GM21576 (cell line): ENCODE measurements at regions not wholly inside any gene's neighbourhood (a gene's known extent, or its start where the extent isn't known, plus 50 kb on each side); places are given as distances from the start of the nearest gene placed in this dataset.

Experiments used
- ATAC-seq: cut with Tn5 transposase; IDR thresholded peaks from one replicate; pipeline ENCODE4 v1.9.1; 2021; ENCODE audit warnings: mild to moderate bottlenecking, moderate library complexity; ENCODE audit not compliant: unreplicated experiment

DNA sequence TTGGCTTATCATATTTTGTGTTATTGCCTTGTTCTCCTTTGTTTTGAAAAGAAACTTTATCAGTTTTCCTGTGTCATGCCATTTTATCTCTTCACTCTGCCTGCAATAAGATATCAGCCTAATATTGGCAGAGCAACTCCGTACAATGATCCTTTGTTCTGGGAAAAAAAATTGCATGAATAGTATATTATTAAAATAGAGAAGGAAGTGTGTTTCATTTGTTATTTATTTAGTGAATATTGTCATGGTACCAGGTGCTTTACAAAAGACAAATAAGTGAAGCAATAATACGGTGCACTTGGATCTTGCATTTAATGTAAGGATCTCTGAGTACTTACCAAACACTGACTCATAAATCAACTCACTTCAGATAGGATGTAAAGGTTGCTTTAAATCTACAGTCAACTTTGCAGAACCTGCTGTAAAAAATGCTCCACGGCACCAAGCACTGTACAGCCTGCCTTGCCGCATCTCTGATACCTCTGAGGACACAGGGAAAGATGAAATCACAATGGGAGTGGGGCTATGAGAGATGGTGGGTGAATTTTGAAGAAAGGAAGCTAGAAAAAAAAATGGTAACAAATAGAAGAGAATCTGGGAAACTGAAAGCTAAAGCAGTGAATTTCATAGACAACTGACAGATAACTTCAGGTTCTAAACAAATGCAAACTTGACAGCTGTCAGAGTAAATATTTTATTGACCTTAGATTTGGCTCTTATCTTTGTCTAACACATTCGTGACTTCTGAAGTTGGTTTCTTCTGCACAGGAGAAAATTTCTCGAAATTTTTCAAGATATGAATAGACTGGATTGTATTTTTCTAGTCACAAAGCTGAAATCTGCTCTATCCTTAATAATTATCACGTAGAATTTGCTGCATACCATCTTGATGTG, 232.1 kb downstream of the ENC1 start:
- ATAC-seq, result no peak

- ATAC-seq, result no peak
These were observed 232.8 kb downstream of the ENC1 start for GRCh38 chr5:74407701-74408100.

DNA sequence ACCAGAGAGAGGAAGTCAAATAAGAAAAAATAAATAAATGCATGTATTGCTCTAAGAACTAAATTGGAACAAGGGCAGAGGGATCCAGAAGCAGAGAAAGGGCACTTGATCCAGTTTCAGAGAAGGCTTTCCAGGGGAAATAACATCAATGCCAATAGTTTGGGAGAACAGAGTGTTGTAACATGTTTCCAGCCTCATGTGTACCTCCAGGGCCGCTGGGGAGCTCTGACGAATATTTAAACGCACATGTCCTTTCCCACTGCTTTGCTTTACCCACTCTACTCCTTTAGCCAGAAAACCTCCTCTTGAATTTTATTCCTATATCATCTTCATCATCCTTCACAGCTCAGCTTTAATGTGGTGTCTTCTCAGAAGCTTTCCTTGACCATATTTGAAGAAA, 233.7 kb downstream of the ENC1 start:
- no peak for ATAC-seq

DNA sequence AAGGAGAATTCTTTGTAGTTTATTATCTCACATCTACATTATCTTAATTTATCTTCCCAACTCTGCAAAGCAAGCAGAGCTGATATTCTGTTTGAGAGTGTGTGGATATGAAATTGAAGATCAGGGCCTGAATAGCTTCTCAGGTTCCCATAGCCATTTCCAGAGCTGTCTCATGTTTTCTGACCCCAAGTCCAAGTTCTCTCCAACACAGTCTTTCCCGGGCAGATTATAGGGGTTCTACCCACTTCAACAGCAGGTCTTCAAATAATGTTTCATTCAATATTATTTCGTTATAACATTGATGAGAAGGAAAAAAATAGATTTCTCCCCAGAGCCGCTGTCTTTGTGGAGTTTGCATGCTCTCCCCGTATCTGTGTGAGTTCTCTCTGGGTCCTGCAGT, 234.9 kb downstream of the ENC1 start:
- ATAC-seq, result no peak

GRCh38 chr5:74404574-74405508, 235.7 kb downstream of the ENC1 start:
- ATAC-seq, result no peak

DNA sequence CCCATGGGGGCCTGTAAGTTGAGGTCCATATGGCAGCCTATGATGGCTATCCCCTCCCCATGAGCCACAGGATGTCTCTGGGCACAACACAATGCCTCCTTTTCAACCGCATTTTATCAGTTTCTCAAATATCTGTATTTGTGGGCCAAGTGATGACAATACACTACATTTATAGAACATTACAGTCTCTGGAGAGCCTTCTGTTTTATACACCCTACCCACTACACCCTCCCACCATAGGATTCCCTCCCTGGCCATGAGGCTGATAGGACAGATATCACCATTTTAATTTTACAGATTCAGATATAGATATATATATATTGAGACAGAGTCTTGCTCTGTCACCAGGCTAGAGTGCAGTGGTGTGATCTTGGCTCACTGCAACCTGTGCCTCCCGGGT, 236.8 kb downstream of the ENC1 start:
- no peak for ATAC-seq

- no peak for ATAC-seq
These were observed 238.0 kb downstream of the ENC1 start for GRCh38 chr5:74402553-74402952.

DNA sequence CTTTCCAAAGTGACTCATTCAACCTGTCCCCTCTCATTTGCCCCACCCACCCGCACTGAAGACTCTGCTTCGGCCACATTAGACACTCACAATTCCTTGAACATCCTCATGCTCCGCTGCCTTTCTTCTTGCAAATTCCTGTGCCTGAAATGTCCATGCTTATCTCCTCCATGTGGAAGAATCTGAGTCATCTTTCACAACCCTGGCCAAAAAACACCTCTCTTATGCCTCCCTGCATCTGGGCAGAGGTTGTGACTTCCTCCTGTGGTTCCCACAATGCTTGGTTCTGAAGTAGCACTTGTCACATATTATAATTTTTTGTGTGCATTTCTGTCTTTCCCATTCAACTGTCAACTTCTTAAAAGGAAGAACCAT, 238.6 kb downstream of the ENC1 start:
- ATAC-seq, result no peak

DNA sequence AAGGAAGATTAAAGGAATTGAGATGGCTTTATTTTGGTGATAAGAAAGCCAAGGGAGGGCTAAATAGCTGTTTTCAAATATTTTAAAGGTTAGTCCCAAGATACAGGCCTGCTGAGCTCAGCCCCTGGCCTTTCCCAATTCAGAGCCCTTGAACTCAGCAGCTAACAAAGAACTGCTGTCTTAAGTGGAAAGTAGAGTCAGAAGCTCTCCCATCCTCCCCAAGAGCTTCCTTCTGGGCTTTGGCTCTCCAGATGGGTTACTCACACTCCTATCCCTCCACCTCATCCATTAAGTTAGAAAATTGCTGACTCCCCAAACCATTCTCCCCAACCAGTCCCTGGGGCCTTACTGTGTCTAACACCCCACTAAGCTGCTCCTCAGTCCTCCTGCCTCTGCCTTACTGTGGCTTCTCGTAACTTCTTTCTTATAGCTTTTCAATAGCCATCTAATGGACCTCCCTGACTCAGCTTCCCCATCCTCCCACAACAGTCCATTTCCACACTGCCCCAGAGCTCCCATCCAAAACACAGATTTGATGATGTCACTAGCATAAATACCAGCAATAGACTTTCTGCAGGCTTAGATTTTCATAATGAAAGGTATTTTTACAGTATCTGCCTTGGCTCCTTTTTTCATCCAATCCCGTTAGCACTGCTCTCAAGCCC, 239.1 kb downstream of the ENC1 start:
- no peak for ATAC-seq

GRCh38 chr5:74400067-74400466, 240.5 kb downstream of the ENC1 start:
- ATAC-seq, result no peak

- no peak for ATAC-seq
These were observed 243.5 kb downstream of the ENC1 start for GRCh38 chr5:74396913-74397622.

DNA sequence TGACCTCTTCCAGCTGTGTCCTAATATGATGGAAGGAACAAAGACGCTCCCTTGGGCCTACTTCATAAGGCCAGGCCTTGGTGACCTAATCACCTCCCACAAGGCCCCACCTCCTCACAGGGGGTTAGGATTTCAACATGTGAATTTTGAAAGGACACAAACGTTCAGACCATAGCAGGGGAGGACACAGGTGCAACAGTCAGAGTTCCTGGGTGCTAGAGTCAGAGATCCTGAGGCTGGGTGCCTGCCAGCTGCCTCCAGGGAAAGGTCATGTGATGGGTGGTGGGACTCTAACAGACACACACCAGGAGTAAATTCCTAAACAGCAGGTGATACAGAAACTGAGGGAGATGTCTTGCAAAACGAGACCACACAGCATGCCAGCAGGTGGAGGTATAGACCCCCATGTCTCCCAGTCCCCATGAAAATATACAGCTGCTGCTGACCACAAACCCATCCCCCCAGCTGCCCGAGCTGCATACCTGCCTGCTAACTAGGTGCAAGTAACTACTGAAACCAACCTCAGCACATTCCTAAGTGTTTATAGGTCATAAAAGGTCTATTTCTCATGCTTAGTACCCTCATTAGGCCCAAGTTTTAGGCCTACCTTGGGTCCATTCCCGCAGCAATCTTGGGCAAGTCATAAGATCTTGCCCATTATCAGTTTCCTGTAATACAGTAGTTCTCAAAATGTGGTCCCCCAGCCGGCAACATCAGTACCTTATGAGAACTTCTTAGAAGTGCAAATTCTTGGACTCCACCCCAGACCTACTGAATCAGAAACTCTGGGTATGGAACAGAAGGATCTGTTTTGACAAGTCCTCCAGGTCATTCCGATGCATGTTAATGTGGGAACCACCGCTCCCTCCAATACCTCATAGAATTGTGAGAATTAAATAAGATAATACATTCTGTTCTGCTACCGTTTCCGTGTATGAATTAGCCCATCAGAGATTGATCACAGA, 245.3 kb downstream of the ENC1 start:
- no peak for ATAC-seq

GRCh38 chr5:74394528-74394915, 246.0 kb downstream of the ENC1 start:
- no peak for ATAC-seq

- ATAC-seq, result no peak
These were observed 246.6 kb downstream of the ENC1 start for GRCh38 chr5:74393943-74394342.

- ATAC-seq, result no peak
These were observed 247.7 kb downstream of the ENC1 start for GRCh38 chr5:74392711-74393351.

- ATAC-seq, result no peak
These were observed 249.1 kb downstream of the ENC1 start for GRCh38 chr5:74391410-74391809.

DNA sequence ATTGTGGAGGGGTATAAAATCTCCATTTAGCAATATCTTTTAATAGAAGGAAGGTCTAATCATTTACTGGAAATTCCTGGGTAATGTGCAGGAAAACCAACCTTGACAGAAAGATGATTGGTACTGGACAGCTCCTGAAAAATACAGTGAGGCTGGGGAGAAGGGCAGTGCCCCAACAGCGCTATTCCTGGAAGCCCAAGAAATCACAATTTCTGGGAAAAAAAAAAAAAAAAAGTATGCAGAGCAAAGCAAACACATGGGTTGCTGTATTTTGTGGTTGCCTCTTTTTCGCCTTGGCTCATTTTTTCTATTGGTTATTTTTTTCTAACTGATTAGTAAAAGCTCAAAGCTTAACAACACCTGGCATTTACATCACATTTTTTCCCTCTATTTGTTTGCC, 249.7 kb downstream of the ENC1 start:
- no peak for ATAC-seq

DNA sequence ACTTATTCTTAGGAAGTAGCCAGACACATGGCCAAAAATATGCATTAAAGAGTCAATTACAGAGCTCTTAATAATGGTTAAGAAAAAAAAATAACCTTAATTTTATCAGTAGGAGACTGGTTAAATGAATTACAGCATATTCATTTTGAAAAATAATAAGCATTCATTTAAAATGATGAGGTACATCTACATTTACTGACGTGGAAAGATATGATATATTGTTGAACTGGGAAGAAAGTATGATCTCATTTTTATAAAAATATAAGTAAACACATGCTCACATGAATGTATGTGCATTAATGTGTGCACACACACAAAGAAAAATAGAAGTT, 250.3 kb downstream of the ENC1 start:
- no peak for ATAC-seq
